Cardiac muscle cell (in vitro differentiated cells and primary cell): ENCODE measurements at regions not wholly inside any gene's neighbourhood (a gene's known extent, or its start where the extent isn't known, plus 50 kb on each side); places are given as distances from the start of the nearest gene placed in this dataset.

Source experiments
- DNase-seq, 2 donors: peaks; one replicate each; pipeline versions ENCODE4 v3.0.0 to v3.0.0-alpha.2; 2010 to 2017; ENCODE audit warnings: low read depth in 1 of 2, low spot score in 1 of 2
- H3K27ac ChIP-seq: fragments of 200-600 bp; sonication (generic); 2 replicates; pipeline ENCODE4 v1.5.1; 2016
- H3K27me3 ChIP-seq: fragments of 200-600 bp; sonication (generic); 2 replicates; pipeline ENCODE4 v1.6.0; 2016; ENCODE audit warnings: control low read depth
- H3K36me3 ChIP-seq: fragments of 200-600 bp; sonication (generic); 2 replicates; pipeline ENCODE4 v1.5.1; 2016; ENCODE audit warnings: control low read depth
- H3K4me1 ChIP-seq: fragments of 200-600 bp; sonication (generic); 2 replicates; pipeline ENCODE4 v1.8.1; 2017; ENCODE audit warnings: low read depth, mild to moderate bottlenecking, mixed run types
- H3K4me3 ChIP-seq: fragments of 200-600 bp; sonication (generic); 2 replicates; pipeline ENCODE4 v1.5.1; 2016; ENCODE audit warnings: mild to moderate bottlenecking
- H3K9me3 ChIP-seq: fragments of 200-600 bp; sonication (generic); 2 replicates; pipeline ENCODE4 v1.5.1; 2017; ENCODE audit warnings: low read depth, mild to moderate bottlenecking, control low read depth
- CTCF ChIP-seq: IDR thresholded peaks from 2 replicates; pipeline ENCODE4 v1.5.1; 2012; ENCODE audit warnings: low read depth, mild to moderate bottlenecking, low read length

GRCh38 chr4:110787707-110788106 lies 164.8 kb upstream of the PITX2 start:
- Histone ChIP-seq H3K4me3 (no peak overlapping the region), H3K27me3 (no peaks in the 10 kb centered on the region), H3K9me3 (no peaks in the 10 kb centered on the region), H3K36me3 (no peaks in the 10 kb centered on the region), H3K27ac (no peak overlapping the region), H3K4me1 (no peaks in the 10 kb centered on the region)
- TF ChIP-seq CTCF: no peak
- DNase-seq: no peak

GRCh38 chr4:110788302-110788701 lies 165.4 kb upstream of the PITX2 start:
- peaks cover under 1% of the 10 kb centered on the region for H3K4me1 ChIP-seq
- H3K27me3 ChIP-seq: no peaks in the 10 kb centered on the region
- no peak overlapping the region for H3K4me3 ChIP-seq
- no peak for TF ChIP-seq CTCF
- no peaks in the 10 kb centered on the region for H3K36me3 ChIP-seq
- DNase-seq: no peak
- no peaks in the 10 kb centered on the region for H3K9me3 ChIP-seq
- no peak overlapping the region for H3K27ac ChIP-seq

GRCh38 chr4:110792036-110792435 lies 169.2 kb upstream of the PITX2 start:
- H3K27ac ChIP-seq: no peak overlapping the region
- no peak for TF ChIP-seq CTCF
- no peaks in the 10 kb centered on the region for H3K27me3 ChIP-seq
- H3K4me1 ChIP-seq: peaks cover 4% of the 10 kb centered on the region
- H3K4me3 ChIP-seq: no peak overlapping the region
- no peak for DNase-seq
- H3K9me3 ChIP-seq: no peaks in the 10 kb centered on the region
- H3K36me3 ChIP-seq: no peaks in the 10 kb centered on the region

- Histone ChIP-seq H3K27me3 (no peaks in the 10 kb centered on the region), H3K36me3 (no peaks in the 10 kb centered on the region), H3K9me3 (no peaks in the 10 kb centered on the region), H3K4me1 (peaks cover 4% of the 10 kb centered on the region), H3K27ac (no peak overlapping the region), H3K4me3 (no peak overlapping the region)
- DNase-seq: peak; percentile 2 to 20
- TF ChIP-seq CTCF: no peak
Measured at GRCh38 chr4:110793381-110793801, 170.5 kb upstream of the PITX2 start.

GRCh38 chr4:110793890-110794554 lies 171.1 kb upstream of the PITX2 start:
- DNase-seq: peak in 1 of 2 donors; percentile 3
- Histone ChIP-seq H3K4me3 (no peak overlapping the region), H3K36me3 (no peaks in the 10 kb centered on the region), H3K27me3 (no peaks in the 10 kb centered on the region), H3K4me1 (peaks cover 4% of the 10 kb centered on the region), H3K27ac (no peak overlapping the region), H3K9me3 (no peaks in the 10 kb centered on the region)
- TF ChIP-seq CTCF: no peak
